Activated naive CD4-positive, alpha-beta T cell treated with anti-CD3 and anti-CD28 coated beads for 36 hours (primary cell): ENCODE measurements at regions not wholly inside any gene's neighbourhood (a gene's known extent, or its start where the extent isn't known, plus 50 kb on each side); places are given as distances from the start of the nearest gene placed in this dataset.
"Not testable (repeated sequence)": the region's sequence is repeated elsewhere in the genome, so short reads cannot be mapped to it uniquely, and the experiment has no call there.

Experiments used
- CTCF ChIA-PET: fragments of 350-600 bp; sonication (Branson Sonifier 250); formaldehyde crosslinking; loops from one replicate; lab custom pipeline; 2021; ENCODE audit warnings: antibody characterized with exemption; lab: Charles Lee
- DNase-seq: peaks from one replicate; pipeline ENCODE4 v3.0.0-alpha.2; 2020
- H3K27ac Mint-ChIP-seq: one replicate; pipeline ENCODE4 v1.8.0; 2021; ENCODE audit warnings: mild to moderate bottlenecking, mixed read lengths
- H3K27me3 Mint-ChIP-seq: one replicate; pipeline ENCODE4 v1.8.0; 2021; ENCODE audit warnings: low read depth, mixed read lengths
- H3K36me3 Mint-ChIP-seq: one replicate; pipeline ENCODE4 v1.8.0; 2021; ENCODE audit warnings: low read depth, mixed read lengths
- H3K4me1 Mint-ChIP-seq: one replicate; pipeline ENCODE4 v1.8.0; 2021; ENCODE audit warnings: low read depth, mixed read lengths
- H3K4me3 Mint-ChIP-seq: one replicate; pipeline ENCODE4 v1.8.0; 2021; ENCODE audit warnings: mild to moderate bottlenecking, moderate library complexity, mixed read lengths
- H3K9me3 Mint-ChIP-seq: one replicate; pipeline ENCODE4 v1.8.0; 2021; ENCODE audit warnings: mixed read lengths
- intact Hi-C: fragments of 100-400 bp; cut with micrococcal nuclease; formaldehyde crosslinking; loops from one replicate; pipeline ENCODE4 v1.15.1; 2023

- H3K27me3 Mint-ChIP-seq, intact Hi-C loops, H3K4me3 Mint-ChIP-seq, DNase-seq, H3K27ac Mint-ChIP-seq, H3K4me1 Mint-ChIP-seq, H3K9me3 Mint-ChIP-seq, H3K36me3 Mint-ChIP-seq, CTCF ChIA-PET: not testable (repeated sequence)
Measured at GRCh38 chr21:6039224-6039623, 4482.2 kb upstream of the TPTE start.

GRCh38 chr21:6040095-6040494 is 4481.3 kb upstream of the TPTE start:
- H3K4me1 Mint-ChIP-seq, DNase-seq, H3K27me3 Mint-ChIP-seq, CTCF ChIA-PET, H3K36me3 Mint-ChIP-seq, intact Hi-C loops, H3K27ac Mint-ChIP-seq, H3K9me3 Mint-ChIP-seq, H3K4me3 Mint-ChIP-seq: not testable (repeated sequence)

- intact Hi-C loops, CTCF ChIA-PET, H3K4me1 Mint-ChIP-seq, H3K4me3 Mint-ChIP-seq, DNase-seq, H3K9me3 Mint-ChIP-seq, H3K36me3 Mint-ChIP-seq, H3K27me3 Mint-ChIP-seq, H3K27ac Mint-ChIP-seq: not testable (repeated sequence)
Measured at GRCh38 chr21:6043430-6044275, 4477.7 kb upstream of the TPTE start.

GRCh38 chr21:6044695-6045094 is 4476.7 kb upstream of the TPTE start:
- CTCF ChIA-PET: not testable (repeated sequence)

GRCh38 chr21:6049930-6050329 is 4471.5 kb upstream of the TPTE start:
- CTCF ChIA-PET, H3K36me3 Mint-ChIP-seq, H3K27me3 Mint-ChIP-seq, H3K4me3 Mint-ChIP-seq, intact Hi-C loops, H3K9me3 Mint-ChIP-seq, H3K4me1 Mint-ChIP-seq, DNase-seq, H3K27ac Mint-ChIP-seq: not testable (repeated sequence)

More at GRCh38 chr21:6044695-6045094, 4476.7 kb upstream of the TPTE start:
- H3K27ac Mint-ChIP-seq, H3K4me3 Mint-ChIP-seq, H3K9me3 Mint-ChIP-seq, intact Hi-C loops, H3K27me3 Mint-ChIP-seq, DNase-seq, H3K4me1 Mint-ChIP-seq, H3K36me3 Mint-ChIP-seq: not testable (repeated sequence)

- DNase-seq, H3K4me1 Mint-ChIP-seq, H3K27ac Mint-ChIP-seq, intact Hi-C loops, CTCF ChIA-PET, H3K4me3 Mint-ChIP-seq, H3K9me3 Mint-ChIP-seq, H3K36me3 Mint-ChIP-seq, H3K27me3 Mint-ChIP-seq: not testable (repeated sequence)
Measured at GRCh38 chr21:6052109-6052508, 4469.3 kb upstream of the TPTE start.

GRCh38 chr21:6053145-6053544 is 4468.2 kb upstream of the TPTE start:
- H3K4me3 Mint-ChIP-seq, H3K27me3 Mint-ChIP-seq, H3K36me3 Mint-ChIP-seq, DNase-seq, CTCF ChIA-PET, intact Hi-C loops, H3K27ac Mint-ChIP-seq, H3K9me3 Mint-ChIP-seq, H3K4me1 Mint-ChIP-seq: not testable (repeated sequence)

- DNase-seq, H3K9me3 Mint-ChIP-seq, intact Hi-C loops, H3K27ac Mint-ChIP-seq, H3K27me3 Mint-ChIP-seq, H3K36me3 Mint-ChIP-seq, H3K4me3 Mint-ChIP-seq, CTCF ChIA-PET, H3K4me1 Mint-ChIP-seq: not testable (repeated sequence)
Measured at GRCh38 chr21:6058997-6059396, 4462.4 kb upstream of the TPTE start.

GRCh38 chr21:6060054-6060681 is 4461.2 kb upstream of the TPTE start:
- CTCF ChIA-PET, DNase-seq, H3K36me3 Mint-ChIP-seq, H3K27me3 Mint-ChIP-seq, H3K9me3 Mint-ChIP-seq, H3K4me1 Mint-ChIP-seq, H3K27ac Mint-ChIP-seq, H3K4me3 Mint-ChIP-seq, intact Hi-C loops: not testable (repeated sequence)

GRCh38 chr21:6066320-6066985 is 4454.9 kb upstream of the TPTE start:
- H3K27me3 Mint-ChIP-seq, intact Hi-C loops, H3K4me1 Mint-ChIP-seq, H3K9me3 Mint-ChIP-seq, H3K4me3 Mint-ChIP-seq, DNase-seq, H3K27ac Mint-ChIP-seq, CTCF ChIA-PET, H3K36me3 Mint-ChIP-seq: not testable (repeated sequence)

GRCh38 chr21:6068098-6068831 is 4453.1 kb upstream of the TPTE start:
- not testable (repeated sequence) for H3K9me3 Mint-ChIP-seq, H3K27me3 Mint-ChIP-seq, DNase-seq

GRCh38 chr21:6070213-6070612 is 4451.2 kb upstream of the TPTE start:
- H3K4me3 Mint-ChIP-seq: not testable (repeated sequence)

More at GRCh38 chr21:6068098-6068831, 4453.1 kb upstream of the TPTE start:
- CTCF ChIA-PET, H3K27ac Mint-ChIP-seq, H3K4me3 Mint-ChIP-seq, H3K36me3 Mint-ChIP-seq, intact Hi-C loops, H3K4me1 Mint-ChIP-seq: not testable (repeated sequence)

More at GRCh38 chr21:6070213-6070612, 4451.2 kb upstream of the TPTE start:
- H3K27ac Mint-ChIP-seq, CTCF ChIA-PET, H3K9me3 Mint-ChIP-seq, intact Hi-C loops, H3K4me1 Mint-ChIP-seq, DNase-seq, H3K36me3 Mint-ChIP-seq, H3K27me3 Mint-ChIP-seq: not testable (repeated sequence)
